ENCODE measurements at regions not wholly inside any gene's neighbourhood (a gene's known extent, or its start where the extent isn't known, plus 50 kb on each side); places are given as distances from the start of the nearest gene placed in this dataset.

DNA sequence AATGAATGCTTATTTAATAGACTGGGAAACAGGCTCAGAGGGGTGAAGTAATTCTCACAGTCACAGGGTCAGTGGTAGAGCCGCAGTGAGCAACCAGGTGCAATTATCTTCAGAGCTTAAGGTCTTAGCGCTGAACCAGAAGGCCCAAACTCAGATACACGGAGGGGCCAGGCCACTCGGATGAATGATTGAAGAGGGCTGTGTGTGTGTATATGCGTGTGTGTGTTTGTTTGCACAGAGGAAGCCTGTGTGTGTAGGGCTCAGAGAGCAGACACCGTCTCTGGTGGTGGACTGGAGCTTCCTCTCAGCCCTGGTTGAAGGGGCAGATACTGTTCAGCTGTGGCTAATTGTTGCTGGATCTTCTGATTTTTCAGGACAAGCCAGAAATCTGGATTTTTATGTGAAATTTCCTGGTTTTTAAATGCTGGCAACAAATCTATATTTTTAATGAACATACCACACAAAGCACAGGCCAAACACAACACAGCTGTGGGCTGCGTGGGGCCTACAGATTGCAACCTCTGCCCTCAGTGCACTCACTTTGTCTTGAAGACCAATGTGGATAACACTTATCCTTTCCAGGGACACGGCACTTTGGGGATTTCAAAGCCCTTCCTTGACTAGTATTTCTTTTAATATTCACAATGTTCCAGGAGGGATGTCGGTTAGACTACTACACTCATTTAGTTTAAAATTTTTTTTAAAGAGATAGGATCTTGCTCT is 94.5 kb upstream of the NRXN3 start:
- TF ChIP-seq, protein P1, sequence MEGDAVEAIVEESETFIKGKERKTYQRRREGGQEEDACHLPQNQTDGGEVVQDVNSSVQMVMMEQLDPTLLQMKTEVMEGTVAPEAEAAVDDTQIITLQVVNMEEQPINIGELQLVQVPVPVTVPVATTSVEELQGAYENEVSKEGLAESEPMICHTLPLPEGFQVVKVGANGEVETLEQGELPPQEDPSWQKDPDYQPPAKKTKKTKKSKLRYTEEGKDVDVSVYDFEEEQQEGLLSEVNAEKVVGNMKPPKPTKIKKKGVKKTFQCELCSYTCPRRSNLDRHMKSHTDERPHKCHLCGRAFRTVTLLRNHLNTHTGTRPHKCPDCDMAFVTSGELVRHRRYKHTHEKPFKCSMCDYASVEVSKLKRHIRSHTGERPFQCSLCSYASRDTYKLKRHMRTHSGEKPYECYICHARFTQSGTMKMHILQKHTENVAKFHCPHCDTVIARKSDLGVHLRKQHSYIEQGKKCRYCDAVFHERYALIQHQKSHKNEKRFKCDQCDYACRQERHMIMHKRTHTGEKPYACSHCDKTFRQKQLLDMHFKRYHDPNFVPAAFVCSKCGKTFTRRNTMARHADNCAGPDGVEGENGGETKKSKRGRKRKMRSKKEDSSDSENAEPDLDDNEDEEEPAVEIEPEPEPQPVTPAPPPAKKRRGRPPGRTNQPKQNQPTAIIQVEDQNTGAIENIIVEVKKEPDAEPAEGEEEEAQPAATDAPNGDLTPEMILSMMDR (IDR thresholded peaks at IDR 0.05), result no peak
- TF ChIP-seq POLR2A (IDR thresholded peaks at IDR 0.05), result no peak

All from adrenal gland (tissue), 5 donors.